Activated T-cell treated with anti-CD3 and anti-CD28 coated beads, Interleukin-2, amount 50 U/mL, for 24 hours (primary cell): ENCODE measurements at regions not wholly inside any gene's neighbourhood (a gene's known extent, or its start where the extent isn't known, plus 50 kb on each side); places are given as distances from the start of the nearest gene placed in this dataset.

Source experiments
- DNase-seq: peaks from one replicate; pipeline ENCODE4 v3.0.0-alpha.2; 2020
- H3K27ac Mint-ChIP-seq: 2 replicates; pipeline ENCODE4 v1.8.0; 2020; ENCODE audit warnings: mild to moderate bottlenecking, mixed read lengths
- H3K27me3 Mint-ChIP-seq: 2 replicates; pipeline ENCODE4 v1.8.0; 2020; ENCODE audit warnings: mixed read lengths
- H3K36me3 Mint-ChIP-seq: 2 replicates; pipeline ENCODE4 v1.8.0; 2020; ENCODE audit warnings: low read depth, mixed read lengths
- H3K4me1 Mint-ChIP-seq: 2 replicates; pipeline ENCODE4 v1.8.0; 2020; ENCODE audit warnings: low read depth, mixed read lengths
- H3K4me3 Mint-ChIP-seq: 2 replicates; pipeline ENCODE4 v1.8.0; 2020; ENCODE audit warnings: mild to moderate bottlenecking, moderate library complexity, mixed read lengths
- H3K9me3 Mint-ChIP-seq: 2 replicates; pipeline ENCODE4 v1.8.0; 2020; ENCODE audit warnings: mixed read lengths

- Mint-ChIP-seq H3K27ac (no peak overlapping the region), H3K27me3 (no peaks in the 10 kb centered on the region), H3K36me3 (no peaks in the 10 kb centered on the region), H3K4me1 (peaks cover 29% of the 10 kb centered on the region), H3K4me3 (no peak overlapping the region), H3K9me3 (no peaks in the 10 kb centered on the region)
- no peak for DNase-seq
Observed at GRCh38 chr15:70249616-70250015, 151.9 kb upstream of the TLE3 start.

DNA sequence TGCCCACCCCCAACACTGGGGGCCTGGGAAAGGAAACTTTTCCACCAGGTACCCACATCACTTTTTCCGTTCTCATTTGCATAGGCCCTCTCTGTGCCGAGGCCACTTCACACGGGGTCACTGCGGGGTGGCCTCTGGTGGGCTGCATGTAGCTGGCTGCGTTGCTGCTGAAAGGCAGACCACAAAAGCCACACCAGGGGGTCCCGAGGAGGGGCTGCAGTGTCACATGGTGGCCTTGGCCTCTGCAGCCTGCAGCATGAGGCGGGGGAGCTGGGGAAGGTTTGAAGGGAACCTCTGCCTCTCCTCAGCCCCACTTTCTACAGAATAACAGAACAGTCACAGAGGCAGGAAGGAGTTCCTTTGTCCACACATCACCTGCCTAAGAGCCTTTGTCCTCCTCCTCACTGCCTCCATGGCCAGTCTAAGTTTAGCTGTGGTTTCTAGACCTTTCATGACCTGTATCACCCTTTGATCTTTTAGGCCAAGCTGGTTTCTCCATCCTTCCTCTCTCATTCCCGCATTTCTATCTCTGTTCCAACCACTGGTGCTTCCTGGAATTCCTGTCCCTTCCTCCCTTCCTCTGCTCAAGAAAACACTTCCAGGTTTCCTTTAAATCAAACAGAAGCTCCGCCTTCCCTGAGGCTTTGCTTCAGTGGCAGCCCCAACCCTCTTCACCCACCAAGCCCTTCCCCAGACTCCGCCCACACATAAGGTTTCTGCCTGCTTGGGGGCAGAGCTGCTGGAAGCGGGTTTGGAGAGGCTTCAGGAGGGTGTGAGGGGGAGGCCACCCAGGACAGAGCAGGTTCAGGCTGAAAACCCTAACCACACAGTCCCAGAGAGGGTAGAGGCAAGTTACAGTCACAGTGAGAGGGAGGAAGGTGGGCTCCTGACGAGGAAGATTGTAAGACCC, 150.7 kb upstream of the TLE3 start:
- Mint-ChIP-seq H3K4me3 (no peak overlapping the region), H3K4me1 (peaks cover 31% of the 10 kb centered on the region), H3K9me3 (no peaks in the 10 kb centered on the region), H3K27me3 (no peaks in the 10 kb centered on the region), H3K27ac (no peak overlapping the region), H3K36me3 (no peaks in the 10 kb centered on the region)
- DNase-seq = no peak

DNA sequence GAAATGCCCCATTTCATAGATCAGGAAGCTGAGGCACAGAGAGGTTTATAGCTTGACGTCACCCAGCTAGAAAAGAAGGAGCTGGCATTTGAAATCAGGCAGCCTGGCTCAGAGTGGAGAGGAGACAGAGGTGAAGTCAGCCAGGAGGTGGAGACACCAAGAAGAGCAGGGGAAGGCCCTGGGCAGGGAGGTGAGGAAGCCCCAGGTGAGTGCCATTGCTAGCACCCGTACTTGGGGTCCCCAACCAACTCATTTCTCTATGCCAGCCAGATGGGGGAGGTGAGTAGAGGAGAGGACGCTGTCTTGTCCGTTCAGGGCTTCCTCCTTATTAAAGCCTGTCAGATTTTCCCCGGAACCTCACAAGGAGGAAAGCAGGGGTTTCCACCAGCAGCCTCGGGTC, 149.6 kb upstream of the TLE3 start:
- no peak for DNase-seq
- no peaks in the 10 kb centered on the region for H3K27me3 Mint-ChIP-seq
- no peaks in the 10 kb centered on the region for H3K9me3 Mint-ChIP-seq
- no peak overlapping the region for H3K27ac Mint-ChIP-seq
- H3K4me1 Mint-ChIP-seq = peaks cover 40% of the 10 kb centered on the region
- no peaks in the 10 kb centered on the region for H3K36me3 Mint-ChIP-seq
- no peak overlapping the region for H3K4me3 Mint-ChIP-seq

DNA sequence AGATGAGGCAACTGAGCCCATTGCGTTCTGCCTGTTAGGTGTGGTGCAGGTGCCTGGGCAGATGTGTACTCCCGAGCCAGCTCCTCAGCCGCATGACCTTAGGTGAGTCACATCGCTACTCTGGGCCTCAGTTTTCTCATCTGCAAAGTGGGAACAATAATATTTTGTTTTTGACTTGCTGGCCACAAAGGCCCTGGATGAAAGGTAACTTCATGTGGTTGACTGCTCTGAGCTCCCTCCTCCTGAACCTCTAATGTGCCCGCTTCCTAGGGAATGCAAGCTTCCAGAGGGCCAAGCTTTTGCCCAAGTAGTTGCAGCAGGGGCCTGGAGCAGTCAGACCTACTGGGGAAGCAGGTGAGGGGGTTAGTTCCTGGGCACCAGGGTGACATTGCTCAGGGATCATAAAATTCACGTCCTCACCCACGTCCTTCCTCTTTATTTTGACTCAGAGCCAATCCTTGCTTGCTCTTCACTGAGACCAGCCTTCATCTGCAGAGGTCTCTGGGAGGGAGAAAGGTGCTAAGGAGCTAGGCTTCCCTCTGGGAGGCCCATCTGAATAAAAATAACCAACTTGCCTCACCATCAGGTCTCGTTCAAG, 149.0 kb upstream of the TLE3 start:
- Mint-ChIP-seq H3K27me3 (no peaks in the 10 kb centered on the region), H3K9me3 (no peaks in the 10 kb centered on the region), H3K36me3 (no peaks in the 10 kb centered on the region), H3K4me1 (peaks cover 42% of the 10 kb centered on the region), H3K27ac (no peak overlapping the region), H3K4me3 (no peak overlapping the region)
- DNase-seq = no peak

GRCh38 chr15:70245932-70246622, 148.4 kb upstream of the TLE3 start:
- no peaks in the 10 kb centered on the region for H3K36me3 Mint-ChIP-seq
- H3K4me1 Mint-ChIP-seq = peaks cover 40% of the 10 kb centered on the region
- no peaks in the 10 kb centered on the region for H3K9me3 Mint-ChIP-seq
- H3K4me3 Mint-ChIP-seq = no peak overlapping the region
- no peak overlapping the region for H3K27ac Mint-ChIP-seq
- no peaks in the 10 kb centered on the region for H3K27me3 Mint-ChIP-seq
- DNase-seq = peak; percentile 29

DNA sequence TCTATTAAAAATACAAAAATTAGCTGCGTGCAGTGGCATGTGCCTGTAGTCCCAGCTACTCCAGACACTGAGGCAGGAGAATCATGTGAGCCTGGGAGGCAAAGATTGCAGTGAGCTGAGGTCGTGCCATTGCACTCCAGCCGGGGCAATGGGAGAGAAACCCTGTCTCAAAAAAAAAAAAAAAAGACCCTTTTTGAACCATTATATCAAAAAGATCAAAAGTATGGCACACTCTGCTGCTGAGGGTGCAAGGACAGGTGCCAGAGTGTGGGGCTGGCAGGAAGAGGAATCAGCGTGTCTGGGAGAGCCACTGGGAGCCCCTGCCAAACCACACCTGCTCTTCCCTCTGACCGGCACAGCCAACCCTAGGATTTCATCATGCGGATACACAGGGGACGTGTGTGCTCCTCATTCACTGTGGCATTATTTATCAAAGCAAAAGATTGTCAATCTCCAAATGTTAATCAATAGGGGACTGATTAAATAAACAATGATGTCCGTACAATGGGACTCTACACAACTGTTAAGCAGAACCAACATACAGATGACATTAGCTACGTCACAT, 147.3 kb upstream of the TLE3 start:
- no peak for DNase-seq
- no peak overlapping the region for H3K4me3 Mint-ChIP-seq
- H3K9me3 Mint-ChIP-seq = no peaks in the 10 kb centered on the region
- no peaks in the 10 kb centered on the region for H3K36me3 Mint-ChIP-seq
- peaks cover 47% of the 10 kb centered on the region for H3K4me1 Mint-ChIP-seq
- H3K27ac Mint-ChIP-seq = no peak overlapping the region
- H3K27me3 Mint-ChIP-seq = no peaks in the 10 kb centered on the region

- H3K36me3 Mint-ChIP-seq = no peaks in the 10 kb centered on the region
- no peaks in the 10 kb centered on the region for H3K9me3 Mint-ChIP-seq
- no peak for DNase-seq
- H3K4me1 Mint-ChIP-seq = peaks cover 49% of the 10 kb centered on the region
- no peaks in the 10 kb centered on the region for H3K27me3 Mint-ChIP-seq
- H3K27ac Mint-ChIP-seq = no peak overlapping the region
- H3K4me3 Mint-ChIP-seq = no peak overlapping the region
Observed at GRCh38 chr15:70243686-70244540, 146.2 kb upstream of the TLE3 start.

- Mint-ChIP-seq H3K27ac (no peak overlapping the region), H3K36me3 (no peaks in the 10 kb centered on the region), H3K4me3 (no peak overlapping the region), H3K4me1 (peaks cover 42% of the 10 kb centered on the region), H3K27me3 (no peaks in the 10 kb centered on the region), H3K9me3 (no peaks in the 10 kb centered on the region)
- peak; percentile 33 for DNase-seq
Observed at GRCh38 chr15:70242951-70243685, 145.4 kb upstream of the TLE3 start.

- H3K4me1 Mint-ChIP-seq = peaks cover 35% of the 10 kb centered on the region
- no peaks in the 10 kb centered on the region for H3K36me3 Mint-ChIP-seq
- no peaks in the 10 kb centered on the region for H3K27me3 Mint-ChIP-seq
- no peak overlapping the region for H3K27ac Mint-ChIP-seq
- peak; percentile 22 for DNase-seq
- H3K4me3 Mint-ChIP-seq = no peak overlapping the region
- H3K9me3 Mint-ChIP-seq = no peaks in the 10 kb centered on the region
Observed at GRCh38 chr15:70241561-70242320, 144.0 kb upstream of the TLE3 start.

DNA sequence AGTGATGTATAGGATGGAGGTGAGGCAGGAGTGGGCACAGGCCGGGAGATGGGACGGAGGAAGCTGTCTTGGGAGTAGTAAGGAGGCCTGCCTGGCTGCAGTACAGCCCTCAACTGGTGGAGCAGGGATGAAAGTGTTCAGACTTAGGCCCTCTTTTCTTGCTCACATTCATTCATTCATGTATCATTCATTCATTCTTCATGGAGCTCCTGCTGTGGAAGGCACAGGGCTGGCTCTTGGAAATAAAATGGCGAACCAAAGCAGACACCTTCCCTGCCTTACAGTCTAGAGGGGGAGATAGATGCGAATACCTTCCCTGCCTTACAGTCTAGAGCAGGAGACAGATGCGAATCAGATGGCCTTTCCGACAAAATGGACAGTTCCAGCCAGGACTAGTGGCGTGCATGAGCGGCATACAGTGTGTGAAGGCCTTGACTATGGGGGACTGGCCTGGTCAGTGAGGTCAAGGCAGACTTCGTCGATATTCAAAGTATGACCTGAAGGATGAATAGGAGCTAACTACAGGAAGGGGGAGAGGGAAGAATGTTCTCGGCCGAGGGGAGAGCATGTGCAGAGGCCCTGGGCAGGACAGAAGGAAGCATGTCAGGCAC, 143.2 kb upstream of the TLE3 start:
- Mint-ChIP-seq H3K36me3 (no peaks in the 10 kb centered on the region), H3K9me3 (no peaks in the 10 kb centered on the region), H3K4me1 (peaks cover 35% of the 10 kb centered on the region), H3K27ac (no peak overlapping the region), H3K4me3 (no peak overlapping the region), H3K27me3 (no peaks in the 10 kb centered on the region)
- peak; percentile 16 for DNase-seq

DNA sequence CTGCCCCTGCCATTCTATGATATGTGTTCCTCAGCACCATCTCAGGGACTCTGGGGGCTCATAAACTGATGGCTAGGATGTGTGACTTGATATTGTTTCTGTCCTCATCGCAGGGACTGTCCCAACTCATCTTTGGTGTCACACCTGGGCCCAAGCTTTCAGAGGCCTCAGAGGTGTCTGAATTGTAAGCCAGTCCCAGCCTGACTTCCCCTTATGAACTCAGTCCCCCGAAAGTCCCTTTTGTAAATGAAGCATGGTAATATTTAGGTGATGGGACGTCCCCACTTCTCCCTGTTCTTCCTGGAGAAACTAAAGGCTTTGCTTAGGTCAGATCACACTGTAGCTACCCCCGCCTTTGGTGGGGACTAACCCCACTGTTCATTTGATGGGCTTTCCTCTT, 142.4 kb upstream of the TLE3 start:
- Mint-ChIP-seq H3K9me3 (no peaks in the 10 kb centered on the region), H3K27me3 (no peaks in the 10 kb centered on the region), H3K4me1 (peaks cover 32% of the 10 kb centered on the region), H3K36me3 (no peaks in the 10 kb centered on the region), H3K27ac (no peak overlapping the region), H3K4me3 (no peak overlapping the region)
- DNase-seq = peak; percentile 23

DNA sequence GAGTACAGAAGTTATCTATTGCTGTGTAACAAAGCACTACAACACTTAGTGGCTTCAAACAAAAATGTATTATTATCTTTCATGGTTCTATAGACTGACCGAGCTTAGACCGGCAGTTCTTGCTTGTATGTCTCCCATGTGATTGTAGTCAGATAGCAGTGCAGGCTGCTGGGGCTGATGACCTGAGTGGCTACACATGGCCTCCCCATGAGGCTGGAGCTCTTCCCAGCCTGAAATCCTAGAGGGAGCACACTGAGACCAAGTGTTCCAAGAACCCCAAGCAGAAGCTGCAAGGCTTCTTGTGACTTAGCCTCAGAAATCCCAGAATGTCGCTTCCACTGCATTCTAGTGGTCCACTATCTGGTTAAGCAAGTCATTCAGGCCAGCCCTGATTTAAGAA, 141.2 kb upstream of the TLE3 start:
- Mint-ChIP-seq H3K36me3 (no peaks in the 10 kb centered on the region), H3K27me3 (no peaks in the 10 kb centered on the region), H3K4me1 (peaks cover 43% of the 10 kb centered on the region), H3K4me3 (no peak overlapping the region), H3K9me3 (no peaks in the 10 kb centered on the region), H3K27ac (no peak overlapping the region)
- peak; percentile 19 for DNase-seq

GRCh38 chr15:70237626-70238025, 139.9 kb upstream of the TLE3 start:
- Mint-ChIP-seq H3K36me3 (no peaks in the 10 kb centered on the region), H3K4me1 (peaks cover 33% of the 10 kb centered on the region), H3K27me3 (no peaks in the 10 kb centered on the region), H3K4me3 (no peak overlapping the region), H3K9me3 (no peaks in the 10 kb centered on the region), H3K27ac (no peak overlapping the region)
- DNase-seq = no peak
